GM12892 (cell line): ENCODE measurements at regions not wholly inside any gene's neighbourhood (a gene's known extent, or its start where the extent isn't known, plus 50 kb on each side); places are given as distances from the start of the nearest gene placed in this dataset.

Experiments used
- POLR2A ChIP-seq: IDR thresholded peaks from 2 replicates; pipeline ENCODE4 v1.6.1; 2011; ENCODE audit warnings: low read depth, low read length, control low read depth
- POLR2AphosphoS5 ChIP-seq: IDR thresholded peaks from 2 replicates; pipeline ENCODE4 v1.6.1; 2011; ENCODE audit warnings: low read depth, low read length, control low read depth

- TF ChIP-seq POLR2AphosphoS5 (no peak), POLR2A (no peak)
Observed at GRCh38 chr5:3032513-3032912, 281.0 kb upstream of the IRX2 start.
